ENCODE measurements at regions not wholly inside any gene's neighbourhood (a gene's known extent, or its start where the extent isn't known, plus 50 kb on each side); places are given as distances from the start of the nearest gene placed in this dataset.

DNA sequence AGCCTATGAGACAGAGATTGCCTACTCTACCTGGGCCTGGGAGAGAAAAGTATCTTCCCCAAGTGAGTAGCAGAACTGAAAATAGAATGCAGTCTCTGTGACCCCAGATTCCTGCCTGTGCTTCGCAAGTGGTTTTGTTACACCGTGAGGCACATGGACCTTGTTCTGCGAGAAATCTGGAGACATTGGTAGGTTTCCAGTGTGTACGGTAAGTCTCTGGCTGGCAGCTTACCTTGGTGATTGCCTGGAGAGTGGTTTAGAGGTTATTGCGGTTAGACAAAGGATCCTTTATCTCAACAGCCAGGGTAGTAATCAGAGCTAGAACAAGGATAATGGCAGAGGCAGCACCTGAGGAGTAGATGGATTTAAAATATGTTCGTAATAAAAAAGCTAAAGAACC is 606.0 kb upstream of the GCFC2 start:
- 83 to 89% methylated on average over 6 of the region's 6 CpGs for WGBS, 2 donors

DNA sequence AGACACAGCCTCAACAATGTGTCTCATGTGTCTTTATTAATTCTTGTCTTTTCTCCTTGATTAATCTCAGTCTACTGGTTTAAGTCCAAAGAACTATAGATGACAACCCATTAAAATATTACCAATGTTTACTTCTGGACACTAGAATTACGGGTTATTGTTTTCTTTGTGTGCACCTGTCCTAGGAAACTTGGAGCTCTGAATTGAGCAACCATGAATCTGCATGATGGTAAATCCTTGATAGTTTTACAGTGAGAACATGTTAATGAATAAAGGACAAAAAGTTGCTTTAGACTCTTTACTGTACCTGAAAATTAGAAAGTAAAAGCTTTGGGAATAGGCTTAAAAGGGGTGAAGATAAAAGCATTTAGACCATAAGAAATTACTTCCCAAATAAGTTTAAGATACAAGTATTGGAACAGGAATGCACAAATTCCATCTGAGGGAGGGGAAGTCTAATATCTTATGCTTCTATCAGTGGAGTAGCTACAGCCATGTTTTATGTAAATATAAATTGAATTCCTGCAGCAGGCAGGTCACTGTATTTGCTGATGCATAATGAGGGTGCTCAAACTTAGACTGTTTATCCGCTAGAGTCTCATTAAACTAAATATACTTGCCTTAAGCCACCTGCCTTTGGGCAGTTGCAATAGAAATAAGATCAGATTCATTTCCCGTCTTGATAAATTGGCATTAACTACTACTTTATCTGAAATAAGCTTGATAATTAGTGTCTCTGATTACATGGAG is 603.7 kb upstream of the GCFC2 start:
- TF ChIP-seq CTCF (IDR thresholded peaks at IDR 0.05) (no peak), POLR2A (IDR thresholded peaks at IDR 0.05) (no peak)
- H3K27me3 ChIP-seq = no peaks in the 10 kb centered on the region
- WGBS, 2 donors = 20 to 22% methylated on average over 3 of the region's 3 CpGs

More for the DNA sequence above, 606.0 kb upstream of the GCFC2 start:
- H3K36me3 ChIP-seq = no peaks in the 10 kb centered on the region
- no peak overlapping the region for H3K27ac ChIP-seq
- intact Hi-C loops (cut with DNase I) = no loop called here
- H3K4me3 ChIP-seq (replicated peaks in 1 of 3) = no peak overlapping the region
- H3K27me3 ChIP-seq = no peaks in the 10 kb centered on the region
- no peaks in the 10 kb centered on the region for H3K9me3 ChIP-seq
- no peak for DNase-seq
- TF ChIP-seq POLR2A (IDR thresholded peaks at IDR 0.05) (no peak), CTCF (IDR thresholded peaks at IDR 0.05) (no peak)
- H3K4me1 ChIP-seq = no peaks in the 10 kb centered on the region

DNA sequence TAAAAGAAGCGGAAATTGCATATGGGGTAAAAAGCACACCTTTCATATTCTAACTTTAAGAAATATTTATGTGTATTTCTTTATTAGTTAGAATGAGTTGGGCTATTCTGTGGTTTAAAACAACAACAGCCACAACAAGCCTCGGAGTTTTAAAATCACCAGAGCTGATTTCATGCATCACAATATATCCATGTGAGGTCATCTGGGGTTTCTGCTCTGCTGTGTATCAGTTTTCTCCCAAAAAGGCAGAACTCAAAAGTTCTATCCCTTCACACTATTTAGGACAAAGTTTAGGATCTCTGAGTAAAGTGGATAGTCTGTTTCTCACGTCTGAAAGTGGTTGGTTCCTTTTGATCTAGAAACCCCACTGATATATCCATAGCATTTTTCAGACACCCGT is 601.5 kb upstream of the GCFC2 start:
- Histone ChIP-seq H3K9me3 (no peaks in the 10 kb centered on the region), H3K36me3 (no peaks in the 10 kb centered on the region), H3K4me3 (replicated peaks in 1 of 3) (no peak overlapping the region), H3K27me3 (no peaks in the 10 kb centered on the region), H3K4me1 (no peaks in the 10 kb centered on the region), H3K27ac (no peak overlapping the region)
- intact Hi-C loops (cut with DNase I) = no loop called here
- TF ChIP-seq POLR2A (IDR thresholded peaks at IDR 0.05) (no peak), CTCF (IDR thresholded peaks at IDR 0.05) (no peak)
- 57 to 61% methylated on average over 4 of the region's 4 CpGs for WGBS, 2 donors
- no peak for DNase-seq

More for the DNA sequence above, 603.7 kb upstream of the GCFC2 start:
- Histone ChIP-seq H3K4me1 (no peaks in the 10 kb centered on the region), H3K36me3 (no peaks in the 10 kb centered on the region), H3K4me3 (replicated peaks in 1 of 3) (no peak overlapping the region), H3K27ac (no peak overlapping the region), H3K9me3 (no peaks in the 10 kb centered on the region)
- intact Hi-C loops (cut with DNase I) = no loop called here
- DNase-seq = no peak

DNA sequence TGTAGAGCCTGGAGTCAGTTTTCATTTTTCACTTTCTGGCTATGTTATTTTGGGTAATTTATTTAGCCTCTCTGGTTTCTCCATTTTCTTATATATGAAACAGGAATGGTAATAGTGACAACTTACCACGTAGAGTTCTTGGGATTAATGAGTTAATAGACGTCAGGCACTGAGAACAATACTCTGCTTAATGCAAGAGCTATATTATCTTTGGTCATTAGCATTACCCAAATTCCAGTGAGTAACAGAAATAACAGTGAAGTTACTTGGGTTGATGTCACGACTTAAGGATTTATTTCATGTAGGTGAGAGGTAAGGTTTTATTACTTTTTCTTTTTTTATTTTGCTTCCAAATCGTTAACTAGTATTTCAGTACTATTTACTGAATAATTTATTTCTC is 601.0 kb upstream of the GCFC2 start:
- WGBS, 2 donors = 54 to 57% methylated on average over 4 of the region's 4 CpGs

More for the DNA sequence above, 601.0 kb upstream of the GCFC2 start:
- no peak overlapping the region for H3K4me3 ChIP-seq (replicated peaks in 1 of 3)
- H3K27ac ChIP-seq = no peak overlapping the region
- no peaks in the 10 kb centered on the region for H3K9me3 ChIP-seq
- H3K36me3 ChIP-seq = no peaks in the 10 kb centered on the region
- no peaks in the 10 kb centered on the region for H3K4me1 ChIP-seq
- TF ChIP-seq POLR2A (IDR thresholded peaks at IDR 0.05) = no peak
- no peak for TF ChIP-seq CTCF (IDR thresholded peaks at IDR 0.05)
- H3K27me3 ChIP-seq = no peaks in the 10 kb centered on the region
- DNase-seq = no peak
- intact Hi-C loops (cut with DNase I) = no loop called here
